Fibroblast of lung (primary cell): ENCODE measurements at regions not wholly inside any gene's neighbourhood (a gene's known extent, or its start where the extent isn't known, plus 50 kb on each side); places are given as distances from the start of the nearest gene placed in this dataset.

Source experiments
- DNase-seq, 2 donors: peaks; one replicate each; pipeline versions ENCODE4 v3.0.0 to v3.0.0-alpha.2; 2010; ENCODE audit warnings: low read depth in 2 of 2
- H2AFZ ChIP-seq: 2 replicates; pipeline ENCODE4 v1.5.1; 2012; ENCODE audit warnings: low read length, control low read depth, inconsistent platforms
- H3K27ac ChIP-seq: 2 replicates; pipeline ENCODE4 v1.5.1; 2011; ENCODE audit warnings: low read length, control low read depth; ENCODE audit not compliant: insufficient read depth
- H3K27me3 ChIP-seq: 2 replicates; pipeline ENCODE4 v1.5.1; 2011; ENCODE audit warnings: mild to moderate bottlenecking, low read length; ENCODE audit not compliant: control insufficient read depth, insufficient read depth
- H3K36me3 ChIP-seq: 2 replicates; pipeline ENCODE4 v1.5.1; 2011; ENCODE audit warnings: low read length; ENCODE audit not compliant: control insufficient read depth, insufficient read depth
- H3K4me1 ChIP-seq: 2 replicates; pipeline ENCODE4 v1.5.1; 2011; ENCODE audit warnings: low read length; ENCODE audit not compliant: control insufficient read depth, insufficient read depth; ENCODE audit errors: extremely low read depth
- H3K4me2 ChIP-seq: 2 replicates; pipeline ENCODE4 v1.5.1; 2011; ENCODE audit warnings: low read length, control low read depth; ENCODE audit not compliant: insufficient read depth; ENCODE audit errors: extremely low read depth
- H3K4me3 ChIP-seq, 4 experiments: fragments of 200-600 bp in 1 of 4; sonication (generic) in 1 of 4; replicated peaks in 1 of 4; 2 replicates each; pipeline ENCODE4 v1.5.1; 2011 to 2016; ENCODE audit warnings: low read length in 4 of 4, low read depth in 3 of 4, mild to moderate bottlenecking in 3 of 4, control low read depth in 2 of 4, inconsistent platforms in 1 of 4, mixed read lengths in 1 of 4; ENCODE audit not compliant: insufficient read depth in 1 of 4; ENCODE audit errors: control extremely low read depth in 1 of 4
- H3K79me2 ChIP-seq: 2 replicates; pipeline ENCODE4 v1.5.1; 2012; ENCODE audit warnings: mild to moderate bottlenecking, low read length, inconsistent platforms; ENCODE audit not compliant: control insufficient read depth, insufficient read depth
- H3K9ac ChIP-seq: 2 replicates; pipeline ENCODE4 v1.5.1; 2011; ENCODE audit warnings: mild to moderate bottlenecking, low read length, control low read depth; ENCODE audit not compliant: insufficient read depth
- H3K9me3 ChIP-seq: 2 replicates; pipeline ENCODE4 v1.5.1; 2012; ENCODE audit warnings: low read depth, low read length; ENCODE audit not compliant: control insufficient read depth, insufficient read depth
- H4K20me1 ChIP-seq: 2 replicates; pipeline ENCODE4 v1.5.1; 2011; ENCODE audit warnings: low read length; ENCODE audit not compliant: control insufficient read depth, insufficient read depth; ENCODE audit errors: extremely low read depth
- EZH2 ChIP-seq: IDR thresholded peaks from 2 replicates; pipeline ENCODE4 v1.5.1; 2012; ENCODE audit warnings: low read length, control low read depth, mild to moderate bottlenecking; ENCODE audit errors: missing control alignments
- TF ChIP-seq, protein P1 (sequence below), 2 donors: IDR thresholded peaks in 1 of 2; conservative IDR thresholded peaks in 1 of 2; 1 replicate in 1 of 2; 2 replicates in 1 of 2; pipeline ENCODE4 v1.5.1; 2011 to 2012; ENCODE audit warnings: low read length in 2 of 2, control low read depth in 1 of 2, inconsistent platforms in 1 of 2, low read depth in 1 of 2, mild to moderate bottlenecking in 1 of 2

DNA sequence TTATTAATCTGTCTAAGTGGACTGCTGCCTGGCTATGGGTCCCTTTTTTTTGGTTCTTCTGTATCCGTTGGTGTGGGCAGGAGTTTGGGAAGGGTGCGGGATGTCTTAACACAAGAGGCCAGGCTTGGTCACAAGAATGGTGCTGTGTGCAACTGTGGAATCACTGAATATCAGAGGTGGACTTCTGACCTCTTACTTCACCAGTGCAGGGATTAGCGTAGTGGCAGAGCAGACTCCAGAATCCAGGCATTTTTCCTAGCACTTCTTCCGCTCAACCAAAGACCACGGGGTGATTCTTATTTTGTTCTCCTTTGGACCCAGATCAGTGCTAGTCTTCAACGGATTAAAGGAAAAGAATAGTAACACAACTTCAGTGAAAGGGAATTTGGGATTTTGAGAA, 254.3 kb upstream of the TNP1 start:
- H3K27ac ChIP-seq: no peak overlapping the region
- no peaks in the 10 kb centered on the region for H3K27me3 ChIP-seq
- no peak overlapping the region for H3K4me2 ChIP-seq
- H3K9ac ChIP-seq: no peak overlapping the region
- TF ChIP-seq, protein P1, sequence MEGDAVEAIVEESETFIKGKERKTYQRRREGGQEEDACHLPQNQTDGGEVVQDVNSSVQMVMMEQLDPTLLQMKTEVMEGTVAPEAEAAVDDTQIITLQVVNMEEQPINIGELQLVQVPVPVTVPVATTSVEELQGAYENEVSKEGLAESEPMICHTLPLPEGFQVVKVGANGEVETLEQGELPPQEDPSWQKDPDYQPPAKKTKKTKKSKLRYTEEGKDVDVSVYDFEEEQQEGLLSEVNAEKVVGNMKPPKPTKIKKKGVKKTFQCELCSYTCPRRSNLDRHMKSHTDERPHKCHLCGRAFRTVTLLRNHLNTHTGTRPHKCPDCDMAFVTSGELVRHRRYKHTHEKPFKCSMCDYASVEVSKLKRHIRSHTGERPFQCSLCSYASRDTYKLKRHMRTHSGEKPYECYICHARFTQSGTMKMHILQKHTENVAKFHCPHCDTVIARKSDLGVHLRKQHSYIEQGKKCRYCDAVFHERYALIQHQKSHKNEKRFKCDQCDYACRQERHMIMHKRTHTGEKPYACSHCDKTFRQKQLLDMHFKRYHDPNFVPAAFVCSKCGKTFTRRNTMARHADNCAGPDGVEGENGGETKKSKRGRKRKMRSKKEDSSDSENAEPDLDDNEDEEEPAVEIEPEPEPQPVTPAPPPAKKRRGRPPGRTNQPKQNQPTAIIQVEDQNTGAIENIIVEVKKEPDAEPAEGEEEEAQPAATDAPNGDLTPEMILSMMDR (conservative IDR thresholded peaks at IDR 0.05 in 1 of 2, IDR thresholded peaks at IDR 0.05 in 1 of 2; ENCODE audit: low read depth in 1 of 2, low read length in 2 of 2): no peak
- no peak for TF ChIP-seq EZH2
- H3K4me3 ChIP-seq: no peak overlapping the region
- no peaks in the 10 kb centered on the region for H3K4me1 ChIP-seq
- no peak overlapping the region for H2AFZ ChIP-seq
- no peaks in the 10 kb centered on the region for H3K36me3 ChIP-seq
- no peak for DNase-seq
- H4K20me1 ChIP-seq: no peaks in the 10 kb centered on the region
- no peaks in the 10 kb centered on the region for H3K9me3 ChIP-seq
- no peaks in the 10 kb centered on the region for H3K79me2 ChIP-seq

DNA sequence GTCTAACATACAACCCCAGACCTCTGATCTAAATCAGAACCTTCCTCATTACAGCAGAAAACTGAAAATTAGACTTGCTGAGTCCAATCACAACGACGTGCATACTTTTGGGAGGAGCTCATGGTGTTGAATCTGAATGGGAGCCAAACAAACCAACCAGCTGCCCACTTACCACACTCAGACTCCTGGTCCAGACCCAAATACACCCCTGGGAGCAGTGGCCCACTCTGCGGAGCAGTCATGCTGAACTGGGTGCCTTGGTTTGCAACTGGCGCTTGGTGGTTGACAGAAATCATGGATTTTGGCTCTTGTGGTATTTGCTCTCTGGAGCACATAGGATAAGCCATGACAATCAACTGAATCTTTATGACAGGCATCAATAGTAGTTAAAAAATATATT, 253.6 kb upstream of the TNP1 start:
- Histone ChIP-seq H3K79me2 (no peaks in the 10 kb centered on the region), H4K20me1 (no peaks in the 10 kb centered on the region), H2AFZ (no peak overlapping the region), H3K9me3 (no peaks in the 10 kb centered on the region), H3K4me3 (no peak overlapping the region), H3K9ac (no peak overlapping the region), H3K4me2 (no peak overlapping the region), H3K4me1 (no peaks in the 10 kb centered on the region), H3K27ac (no peak overlapping the region), H3K36me3 (no peaks in the 10 kb centered on the region), H3K27me3 (no peaks in the 10 kb centered on the region)
- DNase-seq: no peak
- no peak for TF ChIP-seq EZH2
- TF ChIP-seq, protein P1 (conservative IDR thresholded peaks at IDR 0.05 in 1 of 2, IDR thresholded peaks at IDR 0.05 in 1 of 2; ENCODE audit: low read depth in 1 of 2, low read length in 2 of 2): no peak

GRCh38 chr2:217110550-217110949, 250.7 kb upstream of the TNP1 start:
- no peaks in the 10 kb centered on the region for H3K79me2 ChIP-seq
- TF ChIP-seq, protein P1 (conservative IDR thresholded peaks at IDR 0.05 in 1 of 2, IDR thresholded peaks at IDR 0.05 in 1 of 2; ENCODE audit: low read depth in 1 of 2, low read length in 2 of 2): no peak
- TF ChIP-seq EZH2: no peak
- H4K20me1 ChIP-seq: no peaks in the 10 kb centered on the region
- no peaks in the 10 kb centered on the region for H3K4me1 ChIP-seq
- no peak overlapping the region for H2AFZ ChIP-seq
- no peaks in the 10 kb centered on the region for H3K27me3 ChIP-seq
- H3K4me3 ChIP-seq: no peak overlapping the region
- no peak overlapping the region for H3K4me2 ChIP-seq
- no peak overlapping the region for H3K27ac ChIP-seq
- no peak overlapping the region for H3K9ac ChIP-seq
- no peak for DNase-seq
- H3K9me3 ChIP-seq: no peaks in the 10 kb centered on the region
- no peaks in the 10 kb centered on the region for H3K36me3 ChIP-seq
